COR-L47 (cell line): ENCODE measurements at regions not wholly inside any gene's neighbourhood (a gene's known extent, or its start where the extent isn't known, plus 50 kb on each side); places are given as distances from the start of the nearest gene placed in this dataset.
"Not testable (repeated sequence)": the region's sequence is repeated elsewhere in the genome, so short reads cannot be mapped to it uniquely, and the experiment has no call there.

ENCODE experiments used
- DNase-seq: peaks from one replicate; lab custom pipeline; 2025; lab: John Stamatoyannopoulos, UW

GRCh38 chr14:31911160-31911559 lies 165.9 kb upstream of the ARHGAP5 start:
- DNase-seq: no peak

GRCh38 chr14:31913370-31913769 lies 163.7 kb upstream of the ARHGAP5 start:
- no peak for DNase-seq

DNA sequence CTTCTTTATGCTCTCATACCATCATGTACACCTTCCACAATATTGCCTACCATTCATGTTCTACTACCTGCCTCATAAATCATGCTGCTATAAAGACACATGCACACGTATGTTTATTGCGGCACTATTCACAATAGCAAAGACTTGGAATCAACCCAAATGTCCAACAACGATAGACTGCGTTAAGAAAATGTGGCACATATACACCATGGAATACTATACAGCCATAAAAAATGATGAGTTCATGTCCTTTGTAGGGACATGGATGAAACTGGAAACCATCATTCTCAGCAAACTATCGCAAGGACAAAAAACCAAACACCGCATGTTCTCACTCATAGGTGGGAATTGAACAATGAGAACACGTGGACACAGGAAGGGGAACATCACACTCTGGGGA lies 158.8 kb upstream of the ARHGAP5 start:
- not testable (repeated sequence) for DNase-seq

DNA sequence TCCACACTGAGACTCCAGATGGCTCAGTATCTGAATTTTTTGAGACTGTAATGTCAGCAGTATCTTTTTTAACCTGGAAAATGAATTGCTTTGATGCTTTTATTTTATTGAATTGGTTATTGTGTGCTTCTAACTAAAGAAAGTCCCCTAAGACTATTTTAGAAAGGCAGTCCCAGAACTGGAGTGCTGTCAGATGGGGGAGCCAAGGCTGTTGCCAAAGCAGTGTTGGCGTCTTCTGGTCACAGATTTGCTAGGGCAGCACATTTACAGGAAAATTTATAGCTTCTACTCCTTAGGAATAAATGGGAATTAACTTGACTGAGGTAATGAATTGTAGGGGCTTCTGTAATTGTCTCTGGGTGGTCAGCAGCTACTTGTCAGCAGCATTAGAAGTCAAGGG lies 157.1 kb upstream of the ARHGAP5 start:
- DNase-seq: no peak

DNA sequence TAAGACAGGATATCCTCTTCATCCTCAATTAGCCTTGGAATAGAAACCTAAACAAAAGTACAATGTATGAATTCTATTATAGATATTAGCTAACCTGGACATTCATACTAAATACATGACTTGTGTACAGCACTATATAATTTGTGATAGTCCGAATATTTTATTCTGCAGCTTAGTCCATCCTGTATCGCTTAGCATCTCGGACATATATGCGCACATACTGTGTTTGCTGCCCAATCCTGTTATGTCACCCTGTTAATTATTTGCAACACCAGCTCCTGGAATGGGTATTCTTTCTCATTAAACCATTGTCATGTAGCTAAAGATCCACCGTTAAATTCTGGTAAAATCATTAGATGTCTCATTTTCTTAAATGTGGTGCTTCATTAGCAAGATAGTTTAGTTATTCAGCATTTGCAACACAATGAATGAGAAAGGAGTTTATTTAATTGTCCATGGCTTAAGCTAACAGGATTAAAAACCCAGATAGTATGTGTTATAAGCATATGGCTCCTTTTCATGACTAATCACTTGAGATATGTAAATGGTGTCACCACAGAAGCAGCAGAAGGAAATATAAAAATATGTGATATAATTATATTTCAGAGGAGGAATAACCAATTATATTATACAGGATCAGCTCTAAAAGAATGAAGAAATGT lies 156.0 kb upstream of the ARHGAP5 start:
- no peak for DNase-seq

- DNase-seq: no peak
Observed at GRCh38 chr14:31921721-31922120, 155.4 kb upstream of the ARHGAP5 start.

DNA sequence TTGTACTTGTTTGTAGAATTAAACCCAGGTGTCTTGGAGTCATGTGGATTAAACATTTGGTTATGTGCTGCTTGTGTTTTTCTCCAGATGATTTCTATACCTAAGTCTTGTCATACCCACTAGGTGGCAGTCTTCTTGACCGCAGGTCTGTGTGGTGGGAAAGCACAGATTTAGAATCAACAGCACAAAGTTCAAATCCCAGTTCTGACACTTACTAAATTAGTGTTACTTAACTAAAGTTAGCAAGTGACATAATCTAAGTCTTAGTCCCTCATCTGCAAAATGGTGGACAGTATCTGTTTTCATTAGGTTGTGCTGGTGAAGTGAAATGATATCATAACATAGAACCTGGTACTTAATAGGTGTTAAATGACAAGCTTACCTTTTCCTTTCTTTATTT lies 151.0 kb upstream of the ARHGAP5 start:
- DNase-seq: peak; percentile 25

DNA sequence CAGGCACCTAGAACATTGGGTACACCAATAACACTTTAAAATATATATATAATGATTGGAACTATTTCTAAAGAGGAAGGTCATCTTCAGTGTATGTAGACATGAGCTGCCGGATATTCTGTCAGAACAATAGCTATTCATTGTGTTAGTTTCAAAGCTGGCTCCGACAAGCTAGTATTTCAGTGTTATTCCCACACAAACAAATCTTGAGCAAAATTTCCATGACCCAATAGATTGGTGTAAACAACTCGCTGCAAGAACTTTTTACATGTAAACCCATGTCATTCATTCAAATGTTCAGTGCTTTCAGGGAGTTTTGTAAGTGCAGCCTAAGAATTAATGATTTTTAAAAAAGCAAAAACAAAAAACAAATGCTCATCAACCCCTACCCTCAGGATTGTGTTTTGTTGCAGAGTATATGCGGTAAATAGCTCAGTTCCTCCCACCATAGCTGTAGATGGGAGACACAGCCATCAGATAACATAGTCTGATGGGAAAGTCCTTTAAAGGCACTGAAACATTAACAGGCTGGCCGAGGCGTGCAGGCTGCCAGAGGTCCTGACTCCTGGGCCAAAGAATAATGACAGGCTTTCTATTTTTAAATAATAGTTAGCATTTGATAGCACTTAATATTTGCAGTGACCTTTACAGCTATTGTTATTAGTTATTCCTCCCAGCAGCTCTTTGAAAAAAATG lies 150.3 kb upstream of the ARHGAP5 start:
- no peak for DNase-seq

DNA sequence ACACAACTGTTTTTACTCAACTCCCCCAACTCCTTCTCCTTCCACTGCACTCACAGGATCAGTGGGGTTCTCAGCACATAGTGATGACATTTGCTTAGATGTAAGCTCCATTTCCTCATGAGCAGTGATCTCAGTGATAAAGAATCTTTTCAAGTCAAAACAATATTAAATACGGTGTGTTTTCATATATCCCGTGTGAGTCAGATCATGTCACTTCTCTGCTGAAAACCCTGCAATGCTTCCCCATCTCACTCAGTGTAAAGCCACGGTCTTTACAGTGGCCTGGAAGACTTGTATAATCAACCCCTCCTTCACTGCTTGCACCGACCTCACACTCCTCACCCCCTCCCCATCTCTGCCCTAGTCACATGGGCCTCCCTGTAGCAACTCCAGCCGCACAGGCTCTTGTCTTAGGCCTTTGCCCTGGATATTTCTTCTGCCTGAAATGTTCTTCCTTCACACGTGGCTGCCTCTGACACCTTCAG lies 149.7 kb upstream of the ARHGAP5 start:
- DNase-seq: no peak

- no peak for DNase-seq
Observed at GRCh38 chr14:31930070-31930469, 147.0 kb upstream of the ARHGAP5 start.

DNA sequence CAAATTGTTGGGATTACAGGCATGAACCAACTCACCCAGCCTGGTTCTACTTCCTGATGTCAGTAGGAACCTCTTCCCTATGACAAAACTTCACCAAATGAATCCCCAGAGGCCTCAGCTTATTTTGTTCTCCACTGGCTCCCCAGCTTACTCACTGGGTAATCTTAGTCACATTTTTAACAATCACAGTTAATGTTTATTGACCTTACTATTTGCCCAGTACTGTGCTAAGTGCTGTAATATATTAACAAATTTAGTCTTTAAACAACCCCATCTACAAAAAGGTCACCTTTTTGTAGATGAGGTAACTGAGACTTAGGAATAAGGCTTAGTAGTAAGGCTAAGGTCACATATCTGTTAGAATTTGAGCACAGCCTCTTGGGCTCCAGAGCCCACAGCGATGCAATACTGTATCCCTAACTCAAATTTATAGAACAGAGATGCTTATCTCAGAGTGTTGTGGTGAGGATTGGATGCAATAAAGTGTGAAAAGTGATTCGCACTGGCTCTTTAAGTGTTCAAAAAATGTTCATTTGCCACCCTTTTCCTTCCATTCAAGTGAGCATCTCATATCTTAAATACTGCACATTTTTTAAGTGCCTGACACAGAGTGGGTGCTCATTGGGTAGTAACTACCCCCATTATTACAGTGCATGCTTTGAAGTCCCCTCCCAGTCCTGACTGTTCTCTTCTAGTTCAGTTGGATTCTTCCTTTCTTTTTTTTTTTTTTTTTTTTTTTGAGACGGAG lies 146.4 kb upstream of the ARHGAP5 start:
- DNase-seq: no peak

DNA sequence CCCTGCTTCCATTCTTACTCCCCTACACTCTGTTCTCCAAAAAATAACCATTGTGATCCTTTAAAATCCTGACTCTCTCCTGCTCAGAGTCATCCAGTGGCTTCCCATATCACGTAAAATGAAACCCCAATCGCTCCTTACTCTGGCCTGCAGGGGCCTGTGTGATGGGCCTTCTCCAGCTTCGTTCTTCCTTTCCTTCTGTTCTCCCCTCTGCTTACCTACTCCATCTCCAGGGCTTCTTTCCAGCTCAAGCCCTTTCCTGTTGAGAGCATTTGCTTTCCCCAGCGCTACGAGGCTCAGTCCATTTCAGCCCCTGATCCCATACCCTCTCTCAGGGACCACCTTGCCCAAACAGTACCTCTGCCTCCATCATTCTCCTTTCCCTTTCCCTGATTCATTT lies 144.4 kb upstream of the ARHGAP5 start:
- no peak for DNase-seq

DNA sequence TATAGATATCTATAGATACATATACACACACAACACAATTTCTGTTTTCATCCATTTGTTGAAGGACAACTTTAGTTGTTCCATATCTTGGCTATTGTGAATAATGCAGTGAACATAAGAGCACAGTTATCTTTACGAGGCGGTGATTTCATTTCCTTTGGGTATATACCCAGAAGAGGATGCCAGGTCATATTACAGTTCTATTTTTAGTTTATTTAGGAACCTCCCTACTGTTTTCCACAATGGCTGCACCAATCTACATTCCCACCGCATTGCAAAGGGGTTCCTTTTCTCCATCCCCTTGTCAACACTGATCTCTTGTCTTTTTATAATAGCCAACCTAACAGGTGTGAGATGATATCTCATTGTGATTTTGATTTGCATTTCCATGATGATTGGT lies 143.4 kb upstream of the ARHGAP5 start:
- DNase-seq: no peak

DNA sequence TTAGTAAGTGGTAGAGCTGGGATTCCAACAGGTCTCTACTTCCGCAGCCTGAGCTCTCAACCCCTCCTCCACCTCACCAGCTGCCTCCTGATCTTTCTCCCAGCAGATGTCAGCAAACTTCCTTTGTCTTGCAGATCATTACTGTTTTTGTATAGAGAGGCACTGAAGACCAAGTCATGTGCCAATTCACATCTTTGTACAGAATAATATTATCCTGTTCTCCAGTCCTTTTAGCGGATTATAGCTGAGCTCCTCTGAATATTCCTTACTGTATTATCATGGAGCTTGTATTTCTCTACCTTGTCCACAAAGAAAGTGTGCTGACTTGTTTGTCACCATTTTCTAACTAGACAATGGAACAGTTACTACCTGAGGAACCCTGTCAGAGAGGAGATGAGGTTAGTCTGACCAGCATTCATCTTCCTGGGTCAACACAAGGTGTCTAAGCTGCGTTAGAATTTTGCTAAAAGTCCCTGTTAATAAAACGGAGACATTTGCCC lies 142.3 kb upstream of the ARHGAP5 start:
- DNase-seq: peak; percentile 70

DNA sequence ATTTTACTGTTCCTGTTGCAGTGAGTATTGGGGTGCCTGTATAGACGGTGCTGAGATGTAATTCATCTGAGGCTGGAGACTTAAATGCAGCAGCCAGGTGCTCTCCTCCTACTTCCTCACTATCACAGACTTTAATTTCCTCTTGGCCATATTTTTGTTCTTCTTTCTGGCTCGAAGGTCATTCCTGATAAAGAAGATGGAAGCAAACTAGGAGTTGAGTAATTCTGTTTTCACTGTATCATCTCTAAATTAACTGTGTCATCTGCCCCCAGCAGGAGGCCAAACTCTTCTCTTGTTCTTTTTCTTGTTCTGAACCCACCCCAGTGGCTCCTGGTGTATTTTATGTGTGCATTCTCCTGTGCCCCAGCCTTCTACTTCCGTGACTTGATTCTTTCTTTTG lies 141.7 kb upstream of the ARHGAP5 start:
- peak; percentile 2 for DNase-seq

- no peak for DNase-seq
Observed at GRCh38 chr14:31936115-31936514, 141.0 kb upstream of the ARHGAP5 start.

GRCh38 chr14:31937730-31938346 lies 139.3 kb upstream of the ARHGAP5 start:
- DNase-seq: no peak

DNA sequence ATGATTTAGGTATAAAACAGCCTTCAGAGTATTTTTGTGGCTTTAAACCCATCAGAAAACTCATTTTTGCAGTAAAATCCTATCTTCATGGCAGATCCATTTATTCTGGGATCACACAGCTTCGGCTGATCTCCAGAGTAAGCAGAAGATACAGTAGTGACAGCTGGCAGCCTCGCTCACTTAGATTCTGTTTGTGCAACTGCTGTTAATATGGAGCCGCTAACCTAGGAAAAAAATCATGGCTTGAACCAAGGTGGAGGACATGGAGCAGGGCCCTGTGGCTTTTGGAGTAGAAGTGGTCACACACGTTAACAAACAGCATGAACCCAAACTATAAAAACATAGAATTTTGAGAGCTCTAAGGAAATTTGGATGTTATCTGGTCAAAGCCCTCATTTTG lies 137.2 kb upstream of the ARHGAP5 start:
- DNase-seq: no peak

- DNase-seq: no peak
Observed at GRCh38 chr14:31941487-31941886, 135.6 kb upstream of the ARHGAP5 start.

DNA sequence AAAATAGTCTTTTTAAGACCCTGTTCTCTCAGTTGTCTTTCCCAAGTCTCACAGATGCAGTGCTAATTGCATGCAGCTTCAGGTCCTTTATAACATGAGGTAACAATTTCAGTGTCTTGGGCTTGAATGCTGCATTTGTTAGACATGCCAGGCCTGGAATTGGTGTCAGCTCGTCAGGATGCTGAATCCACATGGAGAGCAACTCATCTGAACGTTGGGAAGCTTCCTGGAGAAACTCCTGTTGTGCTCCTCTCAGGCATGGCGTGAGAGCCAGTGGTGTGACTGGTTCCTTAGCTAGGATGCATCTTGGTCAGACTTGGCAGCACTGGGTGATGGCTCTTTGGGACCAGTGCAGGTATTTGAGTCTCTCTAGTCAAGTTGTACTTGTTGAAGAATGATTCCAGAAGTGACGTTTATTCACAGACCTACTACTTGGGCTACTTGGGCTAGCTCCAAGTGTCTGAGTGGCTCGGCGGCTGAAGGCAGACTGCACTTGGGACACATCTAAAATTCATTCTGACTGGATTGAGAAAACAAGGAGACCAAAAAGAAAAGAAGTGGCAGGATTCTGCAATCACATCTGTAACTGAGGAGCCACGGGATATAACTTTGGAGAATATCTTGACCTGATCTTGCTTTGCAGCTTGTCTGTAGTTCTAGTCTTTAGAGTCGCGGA lies 134.8 kb upstream of the ARHGAP5 start:
- no peak for DNase-seq

DNA sequence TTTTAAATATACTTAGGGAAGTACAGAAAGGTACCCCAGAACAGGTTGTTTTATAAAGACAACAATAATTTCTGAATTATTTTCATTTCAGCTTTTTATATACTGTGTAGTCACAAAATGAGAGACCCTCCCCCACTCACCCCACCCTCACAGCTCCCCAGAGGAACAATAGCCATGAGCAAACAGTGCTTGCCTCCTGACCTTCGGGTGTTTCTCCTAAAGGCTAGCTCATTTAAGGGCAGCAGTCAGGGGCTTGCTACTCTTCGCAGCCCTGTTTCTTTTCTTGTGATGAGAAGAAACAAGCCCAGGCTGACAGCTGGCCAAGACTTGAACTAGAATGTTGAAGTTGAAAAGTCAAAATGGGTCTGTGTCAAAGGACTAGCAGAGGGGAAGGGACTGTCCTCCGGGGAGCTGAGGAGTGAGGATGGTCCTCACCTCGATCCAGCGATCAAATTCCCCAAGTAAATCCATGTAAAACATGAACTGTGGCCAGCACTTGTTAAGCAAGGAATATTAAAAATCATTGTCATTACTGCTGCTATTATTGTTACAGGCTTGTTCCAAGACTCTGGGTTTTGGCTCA lies 133.8 kb upstream of the ARHGAP5 start:
- DNase-seq: no peak
